Heart left ventricle (tissue), 13 donors: ENCODE measurements at regions not wholly inside any gene's neighbourhood (a gene's known extent, or its start where the extent isn't known, plus 50 kb on each side); places are given as distances from the start of the nearest gene placed in this dataset.

Source experiments
- CTCF ChIP-seq, 12 donors: fragments of 200-600 bp; sonication (generic) in 4 of 12; IDR thresholded peaks; one replicate each; pipeline versions ENCODE4 v1.5.0 to v1.8.0; 2018 to 2022; ENCODE audit warnings: antibody characterized with exemption in 12 of 12, mild to moderate bottlenecking in 5 of 12
- POLR2A ChIP-seq, 2 donors: fragments of 450-650 bp; IDR thresholded peaks; one replicate each; pipeline ENCODE4 v1.6.1; 2017; ENCODE audit warnings: antibody characterized with exemption in 2 of 2, mild to moderate bottlenecking in 2 of 2, moderate library complexity in 2 of 2
- donor health status: ischemic (EF 13 %, LVEDD 7.1; RV severe dilation, severe dysfunction).
- donor health status: DM: no; HTN: yes; CAD: no.
- donor health status: DM: no; HTN: no; CAD: no.
- donor health status: ischemic (EF 25% LVEDD 6.9; RV normal size, moderate dysfunction).
- donor health status: ischemic (EF 25% LVEDD 5.7; RV mildly dilated, moderate dysfunction).
- donor health status: ischemic (EF 35%, LVEDD 5.7; RV mildly dilated, moderate dysfunction).
- donor health status: nonischemic (EF 11% LVEDD 7.7; RV severe dilation, severe dysfunction).
- donor health status: DM: yes; HTN: yes; CAD: no.
- donor health status: PGD.
- donor health status: ischemic (EF 29% LVEDD 5.4; RV normal size, mild dysfunction).
- donor health status: nonischemic (EF 23%, LVEDD 6.1; RV moderate dilation, normal function).

DNA sequence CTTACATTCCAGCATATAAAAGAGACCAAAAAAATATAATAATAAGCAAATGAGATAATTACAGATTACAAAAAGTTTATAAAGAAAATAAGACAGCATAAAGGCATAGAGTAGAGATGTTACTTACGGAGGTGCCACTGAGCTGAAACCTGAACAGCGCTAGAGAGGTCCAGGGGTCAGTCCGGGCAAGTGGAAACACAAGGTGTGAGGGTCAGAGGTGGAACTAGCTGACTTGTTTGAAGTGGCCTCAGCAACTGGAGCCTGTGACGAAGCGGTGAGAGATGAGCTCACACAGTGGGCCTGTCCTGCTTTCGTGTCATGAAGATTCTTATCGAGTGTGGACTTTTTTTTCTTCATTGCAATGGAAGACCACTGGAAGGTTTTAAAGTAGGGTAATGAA lies 288.3 kb upstream of the TANK start:
- TF ChIP-seq POLR2A (IDR thresholded peaks at IDR 0.05) (no peak), CTCF (IDR thresholded peaks at IDR 0.05) (no peak)
